Stomach smooth muscle (tissue), 2 donors: ENCODE measurements at regions not wholly inside any gene's neighbourhood (a gene's known extent, or its start where the extent isn't known, plus 50 kb on each side); places are given as distances from the start of the nearest gene placed in this dataset.

Source experiments
- H3K27ac ChIP-seq: one replicate; pipeline ENCODE4 v1.7.0; 2013; ENCODE audit warnings: mild to moderate bottlenecking, low read length, inconsistent platforms
- H3K27me3 ChIP-seq, 2 donors: one replicate each; pipeline ENCODE4 v1.7.0; 2013; ENCODE audit warnings: low read length in 2 of 2; ENCODE audit not compliant: insufficient read depth in 2 of 2, control insufficient read depth in 1 of 2
- H3K36me3 ChIP-seq, 2 donors: one replicate each; pipeline ENCODE4 v1.7.0; 2013; ENCODE audit warnings: low read length in 2 of 2; ENCODE audit not compliant: control insufficient read depth in 2 of 2, insufficient read depth in 2 of 2
- H3K4me1 ChIP-seq: one replicate; pipeline ENCODE4 v1.7.0; 2013; ENCODE audit warnings: low read length; ENCODE audit not compliant: control insufficient read depth, insufficient read depth
- H3K4me3 ChIP-seq, 2 donors: one replicate each; pipeline ENCODE4 v1.7.0; 2013; ENCODE audit warnings: low read length in 2 of 2
- H3K9ac ChIP-seq, 2 donors: one replicate each; pipeline ENCODE4 v1.7.0; 2013; ENCODE audit warnings: low read length in 2 of 2, mild to moderate bottlenecking in 1 of 2
- H3K9me3 ChIP-seq, 2 donors: one replicate each; pipeline ENCODE4 v1.7.0; 2013; ENCODE audit warnings: low read length in 2 of 2; ENCODE audit not compliant: control insufficient read depth in 2 of 2
- donor health status: healthy.
- donor health status: Pancreatic carcinoma.

GRCh38 chr3:34011171-34012101 is 213.0 kb downstream of the PDCD6IP start:
- H3K27ac ChIP-seq: no peak overlapping the region

DNA sequence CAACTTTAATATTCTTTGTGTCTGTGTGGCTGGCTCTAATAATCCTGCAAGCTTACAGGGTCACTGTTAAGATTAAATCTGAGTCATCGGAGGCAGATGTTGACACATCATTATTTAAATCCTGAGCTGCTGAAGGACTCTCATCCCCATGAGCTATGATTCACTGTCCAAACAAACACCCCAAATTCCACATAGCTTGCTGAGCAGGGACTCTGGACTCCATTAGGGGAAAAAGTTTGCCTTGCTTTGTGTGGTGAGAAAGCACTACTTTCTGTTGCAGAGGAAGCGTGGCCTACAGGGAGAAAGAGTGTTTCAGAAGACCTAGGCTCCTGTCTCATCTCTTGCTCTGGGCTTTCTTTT is 213.7 kb downstream of the PDCD6IP start:
- Histone ChIP-seq H3K27ac (no peak overlapping the region), H3K9me3 (no peaks in the 10 kb centered on the region), H3K9ac (no peak overlapping the region), H3K36me3 (no peaks in the 10 kb centered on the region), H3K27me3 (no peaks in the 10 kb centered on the region), H3K4me1 (no peaks in the 10 kb centered on the region), H3K4me3 (no peak overlapping the region)

More at GRCh38 chr3:34011171-34012101, 213.0 kb downstream of the PDCD6IP start:
- Histone ChIP-seq H3K9ac (no peak overlapping the region), H3K4me1 (no peaks in the 10 kb centered on the region), H3K4me3 (no peak overlapping the region), H3K36me3 (no peaks in the 10 kb centered on the region), H3K9me3 (no peaks in the 10 kb centered on the region), H3K27me3 (no peaks in the 10 kb centered on the region)

DNA sequence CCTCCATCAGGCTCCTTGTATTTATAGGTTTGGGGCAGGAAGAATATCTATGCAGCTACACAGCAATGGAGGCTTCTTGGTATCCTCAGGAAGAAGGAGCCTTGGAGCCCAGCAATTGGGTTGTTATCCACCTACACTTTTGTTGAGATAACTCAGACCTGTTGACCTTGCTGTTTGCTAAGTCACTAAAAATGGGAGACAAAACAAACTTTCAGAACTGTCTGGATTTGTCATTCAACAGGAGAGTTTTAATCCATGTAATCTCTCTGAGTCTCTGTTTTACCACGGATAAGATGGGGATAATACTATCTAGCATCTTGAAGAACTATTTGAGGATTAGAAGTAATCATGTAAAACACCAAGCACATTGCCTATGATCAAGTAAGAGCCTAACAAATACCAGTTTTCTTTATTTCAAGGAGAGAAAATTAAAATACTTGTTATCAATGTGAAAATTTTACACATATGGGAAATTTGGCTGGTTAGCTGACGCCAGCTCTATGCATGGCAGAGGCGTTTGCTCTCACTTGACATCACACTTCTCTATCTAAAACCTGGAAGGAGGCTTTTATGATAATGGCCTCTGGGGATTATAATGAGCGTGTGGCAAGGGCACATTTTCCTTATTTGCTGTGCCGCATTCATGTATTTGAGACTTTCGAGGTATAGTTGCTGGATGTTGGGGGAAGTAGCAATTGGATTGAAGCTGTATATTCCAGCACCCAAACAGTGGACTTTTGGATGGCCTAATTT is 215.6 kb downstream of the PDCD6IP start:
- no peaks in the 10 kb centered on the region for H3K36me3 ChIP-seq
- H3K4me1 ChIP-seq: no peaks in the 10 kb centered on the region
- no peak overlapping the region for H3K4me3 ChIP-seq
- no peak overlapping the region for H3K9ac ChIP-seq
- H3K9me3 ChIP-seq: peaks cover 0 to 4% of the 10 kb centered on the region in 2 donors
- H3K27me3 ChIP-seq: no peaks in the 10 kb centered on the region
- H3K27ac ChIP-seq: no peak overlapping the region

- H3K9ac ChIP-seq: no peak overlapping the region
- H3K4me1 ChIP-seq: no peaks in the 10 kb centered on the region
- no peaks in the 10 kb centered on the region for H3K36me3 ChIP-seq
- no peaks in the 10 kb centered on the region for H3K27me3 ChIP-seq
- H3K27ac ChIP-seq: no peak overlapping the region
- peaks cover 0 to 4% of the 10 kb centered on the region in 2 donors for H3K9me3 ChIP-seq
- no peak overlapping the region for H3K4me3 ChIP-seq
These were observed 217.0 kb downstream of the PDCD6IP start for GRCh38 chr3:34015204-34016142.

- no peak overlapping the region for H3K4me3 ChIP-seq
- H3K27ac ChIP-seq: no peak overlapping the region
- no peaks in the 10 kb centered on the region for H3K4me1 ChIP-seq
- no peak overlapping the region for H3K9ac ChIP-seq
- no peaks in the 10 kb centered on the region for H3K27me3 ChIP-seq
- no peaks in the 10 kb centered on the region for H3K36me3 ChIP-seq
- peaks cover 0 to 4% of the 10 kb centered on the region in 2 donors for H3K9me3 ChIP-seq
These were observed 218.6 kb downstream of the PDCD6IP start for GRCh38 chr3:34016925-34017587.

DNA sequence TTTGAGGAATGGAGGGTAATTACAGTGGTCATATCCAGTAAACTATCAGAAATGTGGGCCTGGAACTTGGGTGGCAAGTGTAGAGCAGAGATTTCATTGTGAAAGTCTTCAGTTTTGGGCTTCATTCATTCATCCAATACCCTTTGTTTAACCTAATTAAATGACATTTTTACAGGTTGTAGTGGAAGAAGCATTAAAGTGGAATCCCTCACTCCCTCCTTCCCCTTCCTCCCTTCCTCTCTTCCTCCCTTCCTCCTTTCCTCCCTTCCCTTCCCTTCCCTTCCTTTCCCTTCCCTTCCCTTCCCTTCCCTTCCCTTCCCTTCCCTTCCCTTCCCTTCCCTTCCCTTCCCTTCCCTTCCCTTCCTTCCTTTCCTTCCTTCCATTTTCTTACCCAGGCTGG is 219.3 kb downstream of the PDCD6IP start:
- H3K9me3 ChIP-seq: peaks cover 0 to 4% of the 10 kb centered on the region in 2 donors
- no peaks in the 10 kb centered on the region for H3K36me3 ChIP-seq

DNA sequence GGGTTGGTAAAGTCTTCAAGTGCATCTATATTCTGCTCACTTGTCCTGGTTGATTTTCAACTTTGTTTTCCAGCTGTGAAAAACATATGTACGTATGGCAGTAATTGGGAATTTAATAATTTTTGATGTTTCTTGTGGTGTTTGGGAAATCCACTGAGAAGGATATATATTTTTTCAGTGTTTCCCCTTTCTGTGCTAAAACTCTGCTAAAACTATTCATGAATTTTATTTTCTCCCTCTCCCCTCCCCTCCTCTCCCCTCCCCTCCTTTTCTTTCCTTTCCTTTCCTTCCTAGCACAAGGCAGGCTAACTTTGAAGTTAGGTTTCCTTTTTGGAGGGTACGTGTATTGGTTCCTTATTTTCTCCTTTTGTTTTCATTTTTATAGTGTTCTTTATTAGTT is 220.7 kb downstream of the PDCD6IP start:
- no peak overlapping the region for H3K4me3 ChIP-seq
- H3K27me3 ChIP-seq: no peaks in the 10 kb centered on the region
- no peak overlapping the region for H3K9ac ChIP-seq
- H3K27ac ChIP-seq: no peak overlapping the region
- H3K9me3 ChIP-seq: peaks cover 0 to 4% of the 10 kb centered on the region in 2 donors
- no peaks in the 10 kb centered on the region for H3K36me3 ChIP-seq
- H3K4me1 ChIP-seq: no peaks in the 10 kb centered on the region

More for the DNA sequence above, 219.3 kb downstream of the PDCD6IP start:
- Histone ChIP-seq H3K27ac (no peak overlapping the region), H3K9ac (no peak overlapping the region), H3K27me3 (no peaks in the 10 kb centered on the region), H3K4me3 (no peak overlapping the region), H3K4me1 (no peaks in the 10 kb centered on the region)

DNA sequence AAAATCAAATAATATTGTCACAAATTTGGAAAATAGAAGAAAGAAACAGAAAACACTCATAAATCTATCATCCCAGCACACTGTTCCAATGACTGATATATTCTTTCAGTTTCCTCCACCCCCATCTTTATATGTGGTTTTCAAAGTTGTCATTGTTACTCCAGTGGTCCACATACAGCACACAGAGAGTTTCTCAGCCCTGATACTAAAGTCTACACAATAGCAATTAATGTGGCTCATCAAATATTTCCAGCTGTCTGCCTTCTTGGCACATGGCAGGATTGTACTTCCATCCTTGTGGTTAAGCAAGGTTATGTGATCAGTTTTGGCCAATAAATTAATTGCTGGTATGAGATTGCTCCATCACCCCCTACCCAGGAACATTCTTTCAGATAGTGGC is 221.7 kb downstream of the PDCD6IP start:
- no peaks in the 10 kb centered on the region for H3K4me1 ChIP-seq
- no peak overlapping the region for H3K4me3 ChIP-seq
- no peaks in the 10 kb centered on the region for H3K36me3 ChIP-seq
- H3K27me3 ChIP-seq: no peaks in the 10 kb centered on the region
- H3K9ac ChIP-seq: no peak overlapping the region
- no peak overlapping the region for H3K27ac ChIP-seq
- peaks cover 0 to 4% of the 10 kb centered on the region in 2 donors for H3K9me3 ChIP-seq

DNA sequence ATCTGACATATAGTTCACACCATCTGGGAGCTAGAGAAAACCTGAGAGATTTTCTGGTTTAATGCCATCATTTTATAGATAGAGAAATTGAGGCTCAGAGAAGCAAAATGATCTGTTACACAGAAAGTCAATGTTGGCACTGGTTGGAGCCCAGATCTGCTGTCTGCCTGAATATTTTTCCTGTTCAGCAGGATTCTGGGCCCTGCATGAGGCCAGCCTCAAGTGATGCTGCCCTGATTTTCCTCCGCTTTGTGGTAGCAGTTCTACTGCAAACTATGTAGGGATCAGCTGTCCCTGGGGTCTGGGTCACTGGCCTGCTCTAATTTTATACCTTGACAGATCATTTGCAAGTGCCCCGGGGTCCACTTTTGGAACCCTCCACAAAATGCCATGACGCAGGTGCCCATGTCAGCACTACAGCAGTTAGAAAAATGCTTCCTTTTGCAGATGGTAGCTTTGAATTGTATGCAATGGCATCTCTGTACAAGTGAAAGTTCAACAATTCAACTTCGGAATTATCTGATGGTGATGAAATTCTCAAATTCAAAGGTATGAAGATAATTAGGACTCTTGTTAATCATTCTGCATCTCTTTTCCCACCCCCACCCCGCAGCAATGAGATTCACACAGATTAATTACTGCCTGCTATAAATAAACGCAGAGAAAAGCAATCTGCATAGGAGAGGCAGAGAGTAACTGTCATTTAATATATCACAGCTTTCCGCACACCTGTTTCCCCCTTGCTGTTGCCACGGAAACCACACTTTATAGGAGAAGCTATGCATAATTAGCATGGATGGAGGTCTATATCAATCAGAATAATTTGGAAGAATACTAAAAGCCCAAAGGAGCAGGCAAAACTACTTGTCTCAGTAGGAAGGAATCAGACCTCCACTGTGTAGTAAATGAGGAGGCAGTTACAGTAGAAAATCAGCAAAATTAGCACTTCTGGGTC is 222.6 kb downstream of the PDCD6IP start:
- no peaks in the 10 kb centered on the region for H3K27me3 ChIP-seq
- no peak overlapping the region for H3K27ac ChIP-seq
- no peak overlapping the region for H3K9ac ChIP-seq
- H3K9me3 ChIP-seq: peaks cover 0 to 4% of the 10 kb centered on the region in 2 donors
- no peaks in the 10 kb centered on the region for H3K4me1 ChIP-seq
- H3K36me3 ChIP-seq: no peaks in the 10 kb centered on the region
- H3K4me3 ChIP-seq: no peak overlapping the region
